HG02759 (cell line): ENCODE measurements at regions not wholly inside any gene's neighbourhood (a gene's known extent, or its start where the extent isn't known, plus 50 kb on each side); places are given as distances from the start of the nearest gene placed in this dataset.
A peak's percentile ranks its signal among the peaks of the same experiment; 100 is the strongest.
"Not testable (repeated sequence)": the region's sequence is repeated elsewhere in the genome, so short reads cannot be mapped to it uniquely, and the experiment has no call there.

ENCODE experiments used
- ATAC-seq: cut with Tn5 transposase; IDR thresholded peaks from one replicate; pipeline ENCODE4 v1.9.1; 2021; ENCODE audit warnings: mild to moderate bottlenecking, moderate library complexity; ENCODE audit not compliant: unreplicated experiment

GRCh38 chr11:81339521-81339920 is 1394.1 kb downstream of the FAM181B start:
- no peak for ATAC-seq

- ATAC-seq: no peak
Observed at GRCh38 chr11:81337756-81338155, 1395.9 kb downstream of the FAM181B start.

- ATAC-seq: no peak
Observed at GRCh38 chr11:81332276-81332675, 1401.4 kb downstream of the FAM181B start.

GRCh38 chr11:81331611-81332235 is 1401.9 kb downstream of the FAM181B start:
- ATAC-seq: no peak

- no peak for ATAC-seq
Observed at GRCh38 chr11:81331088-81331487, 1402.6 kb downstream of the FAM181B start.

- ATAC-seq: no peak
Observed at GRCh38 chr11:81303038-81303664, 1430.5 kb downstream of the FAM181B start.

- ATAC-seq: no peak
Observed at GRCh38 chr11:81301166-81301830, 1432.4 kb downstream of the FAM181B start.

GRCh38 chr11:81286959-81287358 is 1446.7 kb downstream of the FAM181B start:
- no peak for ATAC-seq

- ATAC-seq: no peak
Observed at GRCh38 chr11:81286550-81286949, 1447.1 kb downstream of the FAM181B start.

GRCh38 chr11:81280228-81280627 is 1453.4 kb downstream of the FAM181B start:
- ATAC-seq: not testable (repeated sequence)

- ATAC-seq: no peak
Observed at GRCh38 chr11:81278991-81279390, 1454.7 kb downstream of the FAM181B start.

- no peak for ATAC-seq
Observed at GRCh38 chr11:81270686-81271085, 1463.0 kb downstream of the FAM181B start.

GRCh38 chr11:81267246-81267645 is 1466.4 kb downstream of the FAM181B start:
- ATAC-seq: no peak

- ATAC-seq: no peak
Observed at GRCh38 chr11:81259471-81259870, 1474.2 kb downstream of the FAM181B start.

GRCh38 chr11:81255895-81256294 is 1477.8 kb downstream of the FAM181B start:
- no peak for ATAC-seq

- ATAC-seq: no peak
Observed at GRCh38 chr11:81253244-81253643, 1480.4 kb downstream of the FAM181B start.

GRCh38 chr11:81246941-81247340 is 1486.7 kb downstream of the FAM181B start:
- ATAC-seq: no peak

- ATAC-seq: no peak
Observed at GRCh38 chr11:81245791-81246190, 1487.9 kb downstream of the FAM181B start.

GRCh38 chr11:81241672-81242275 is 1491.9 kb downstream of the FAM181B start:
- ATAC-seq: no peak

- ATAC-seq: peak; percentile 67
Observed at GRCh38 chr11:81237139-81237538, 1496.5 kb downstream of the FAM181B start.

- ATAC-seq: not testable (repeated sequence)
Observed at GRCh38 chr11:81227409-81227808, 1506.3 kb downstream of the FAM181B start.

GRCh38 chr11:81224396-81224795 is 1509.3 kb downstream of the FAM181B start:
- no peak for ATAC-seq
